GM12875 (cell line): ENCODE measurements at regions not wholly inside any gene's neighbourhood (a gene's known extent, or its start where the extent isn't known, plus 50 kb on each side); places are given as distances from the start of the nearest gene placed in this dataset.

Experiments used
- H3K4me3 ChIP-seq: one replicate; pipeline ENCODE4 v1.5.1; 2011; ENCODE audit warnings: low read depth, low read length, control low read depth
- CTCF ChIP-seq: IDR thresholded peaks from 2 replicates; pipeline ENCODE4 v1.5.1; 2011; ENCODE audit warnings: low read depth, mild to moderate bottlenecking, control low read depth, inconsistent platforms, low read length, moderate library complexity, borderline replicate concordance; ENCODE audit not compliant: insufficient read depth

GRCh38 chr3:152930516-152930915 lies 95.6 kb downstream of the P2RY1 start:
- TF ChIP-seq CTCF, result no peak
- no peak overlapping the region for H3K4me3 ChIP-seq

- TF ChIP-seq CTCF, result no peak
- no peak overlapping the region for H3K4me3 ChIP-seq
Observed at GRCh38 chr3:152937234-152937633, 102.3 kb downstream of the P2RY1 start.

- no peak overlapping the region for H3K4me3 ChIP-seq
- no peak for TF ChIP-seq CTCF
Observed at GRCh38 chr3:152938974-152939636, 104.2 kb downstream of the P2RY1 start.

GRCh38 chr3:152941859-152942258 lies 106.9 kb downstream of the P2RY1 start:
- no peak for TF ChIP-seq CTCF
- no peak overlapping the region for H3K4me3 ChIP-seq

- no peak overlapping the region for H3K4me3 ChIP-seq
- TF ChIP-seq CTCF, result no peak
Observed at GRCh38 chr3:152942366-152942765, 107.4 kb downstream of the P2RY1 start.

- TF ChIP-seq CTCF, result no peak
- no peak overlapping the region for H3K4me3 ChIP-seq
Observed at GRCh38 chr3:152943645-152944044, 108.7 kb downstream of the P2RY1 start.

- H3K4me3 ChIP-seq, result no peak overlapping the region
- no peak for TF ChIP-seq CTCF
Observed at GRCh38 chr3:152944671-152945070, 109.7 kb downstream of the P2RY1 start.
